Brain microvascular endothelial cell (primary cell): ENCODE measurements at regions not wholly inside any gene's neighbourhood (a gene's known extent, or its start where the extent isn't known, plus 50 kb on each side); places are given as distances from the start of the nearest gene placed in this dataset.

Source experiments
- DNase-seq: peaks from one replicate; pipeline ENCODE4 v3.0.0-alpha.2; 2020
- H3K27ac ChIP-seq: fragments of 250-450 bp; sonication (Bioruptor Pico); 2 replicates; pipeline ENCODE4 v1.5.1; 2020; ENCODE audit warnings: mild to moderate bottlenecking, moderate library complexity
- H3K27me3 ChIP-seq: fragments of 250-450 bp; sonication (Bioruptor Pico); replicated peaks from 2 replicates; pipeline ENCODE4 v1.5.1; 2020; ENCODE audit warnings: mild to moderate bottlenecking
- H3K36me3 ChIP-seq: fragments of 250-450 bp; sonication (Bioruptor Pico); replicated peaks from 2 replicates; pipeline ENCODE4 v1.5.1; 2020; ENCODE audit warnings: mild to moderate bottlenecking
- H3K4me3 ChIP-seq: 2 replicates; pipeline ENCODE4 v1.5.1; 2011; ENCODE audit warnings: low read depth, mild to moderate bottlenecking, control low read depth, low read length, moderate library complexity
- in situ Hi-C: cut with HindIII; loops from 2 replicates; pipeline ENCODE4 v1.10.0; 2017; ENCODE audit warnings: low sequenced_read_pairs, low pct_ligation_motif_present
- TF ChIP-seq, protein P1 (sequence below): IDR thresholded peaks from 2 replicates; pipeline ENCODE4 v1.5.1; 2011; ENCODE audit warnings: low read depth, mild to moderate bottlenecking, moderate library complexity, low read length, control low read depth, inconsistent platforms; ENCODE audit errors: missing control alignments

DNA sequence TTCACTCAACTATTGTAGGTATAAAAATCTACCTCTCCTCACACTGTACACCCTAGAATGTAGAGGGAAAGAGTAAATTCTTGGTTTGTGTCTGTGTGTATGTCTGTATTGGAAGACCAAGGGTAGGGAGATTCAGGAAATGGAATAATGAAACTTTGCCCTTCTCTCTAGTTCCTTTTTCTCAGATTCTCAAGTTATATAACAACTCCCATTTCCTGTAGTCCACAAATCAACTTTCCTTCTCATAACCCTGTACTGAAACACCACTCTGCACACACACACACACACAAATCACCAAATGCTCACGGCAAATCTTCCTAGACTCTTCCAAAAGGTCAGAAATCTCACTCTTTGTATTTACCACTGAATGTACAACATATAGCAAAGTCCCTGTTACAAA is 824.5 kb upstream of the DIAPH2 start:
- Histone ChIP-seq H3K27me3 (no peaks in the 10 kb centered on the region), H3K4me3 (no peak overlapping the region), H3K27ac (no peak overlapping the region), H3K36me3 (no peaks in the 10 kb centered on the region)
- TF ChIP-seq, protein P1, sequence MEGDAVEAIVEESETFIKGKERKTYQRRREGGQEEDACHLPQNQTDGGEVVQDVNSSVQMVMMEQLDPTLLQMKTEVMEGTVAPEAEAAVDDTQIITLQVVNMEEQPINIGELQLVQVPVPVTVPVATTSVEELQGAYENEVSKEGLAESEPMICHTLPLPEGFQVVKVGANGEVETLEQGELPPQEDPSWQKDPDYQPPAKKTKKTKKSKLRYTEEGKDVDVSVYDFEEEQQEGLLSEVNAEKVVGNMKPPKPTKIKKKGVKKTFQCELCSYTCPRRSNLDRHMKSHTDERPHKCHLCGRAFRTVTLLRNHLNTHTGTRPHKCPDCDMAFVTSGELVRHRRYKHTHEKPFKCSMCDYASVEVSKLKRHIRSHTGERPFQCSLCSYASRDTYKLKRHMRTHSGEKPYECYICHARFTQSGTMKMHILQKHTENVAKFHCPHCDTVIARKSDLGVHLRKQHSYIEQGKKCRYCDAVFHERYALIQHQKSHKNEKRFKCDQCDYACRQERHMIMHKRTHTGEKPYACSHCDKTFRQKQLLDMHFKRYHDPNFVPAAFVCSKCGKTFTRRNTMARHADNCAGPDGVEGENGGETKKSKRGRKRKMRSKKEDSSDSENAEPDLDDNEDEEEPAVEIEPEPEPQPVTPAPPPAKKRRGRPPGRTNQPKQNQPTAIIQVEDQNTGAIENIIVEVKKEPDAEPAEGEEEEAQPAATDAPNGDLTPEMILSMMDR, result no peak
- no peak for DNase-seq
- in situ Hi-C loops, result no loop called here

- in situ Hi-C loops, result no loop called here
- TF ChIP-seq, protein P1, result no peak
- no peak for DNase-seq
- Histone ChIP-seq H3K4me3 (no peak overlapping the region), H3K27me3 (no peaks in the 10 kb centered on the region), H3K36me3 (no peaks in the 10 kb centered on the region), H3K27ac (no peak overlapping the region)
These were observed 809.0 kb upstream of the DIAPH2 start for GRCh38 chrX:95875661-95876060.

GRCh38 chrX:95878874-95879273 is 805.8 kb upstream of the DIAPH2 start:
- DNase-seq, result no peak
- no peak overlapping the region for H3K4me3 ChIP-seq
- no peak overlapping the region for H3K27ac ChIP-seq
- TF ChIP-seq, protein P1, result no peak
- no peaks in the 10 kb centered on the region for H3K27me3 ChIP-seq
- H3K36me3 ChIP-seq, result no peaks in the 10 kb centered on the region
- in situ Hi-C loops, result no loop called here

GRCh38 chrX:95884186-95884585 is 800.5 kb upstream of the DIAPH2 start:
- no peaks in the 10 kb centered on the region for H3K36me3 ChIP-seq
- TF ChIP-seq, protein P1, result no peak
- in situ Hi-C loops, result no loop called here

GRCh38 chrX:95885074-95885473 is 799.6 kb upstream of the DIAPH2 start:
- H3K36me3 ChIP-seq, result no peaks in the 10 kb centered on the region
- in situ Hi-C loops, result no loop called here
- peak; percentile 36 for DNase-seq
- no peak overlapping the region for H3K27ac ChIP-seq
- no peaks in the 10 kb centered on the region for H3K27me3 ChIP-seq
- TF ChIP-seq, protein P1, result no peak
- H3K4me3 ChIP-seq, result no peak overlapping the region

More at GRCh38 chrX:95884186-95884585, 800.5 kb upstream of the DIAPH2 start:
- no peak overlapping the region for H3K4me3 ChIP-seq
- no peak for DNase-seq
- H3K27me3 ChIP-seq, result no peaks in the 10 kb centered on the region
- H3K27ac ChIP-seq, result no peak overlapping the region

- DNase-seq, result no peak
- no peak overlapping the region for H3K4me3 ChIP-seq
- no peaks in the 10 kb centered on the region for H3K27me3 ChIP-seq
- in situ Hi-C loops, result no loop called here
- TF ChIP-seq, protein P1, result no peak
- H3K27ac ChIP-seq, result no peak overlapping the region
- H3K36me3 ChIP-seq, result no peaks in the 10 kb centered on the region
These were observed 795.4 kb upstream of the DIAPH2 start for GRCh38 chrX:95889279-95889678.
